Pons (tissue), 1 donor: ENCODE measurements at regions not wholly inside any gene's neighbourhood (a gene's known extent, or its start where the extent isn't known, plus 50 kb on each side); places are given as distances from the start of the nearest gene placed in this dataset.
"Not testable (repeated sequence)": the region's sequence is repeated elsewhere in the genome, so short reads cannot be mapped to it uniquely, and the experiment has no call there.

Experiments
- DNase-seq: peaks from one replicate; pipeline ENCODE4 v3.0.0-alpha.2; 2016; ENCODE audit warnings: low spot score

- DNase-seq, result no peak
These were observed 482.9 kb upstream of the SLC35B3 start for GRCh38 chr6:8918196-8918595.

DNA sequence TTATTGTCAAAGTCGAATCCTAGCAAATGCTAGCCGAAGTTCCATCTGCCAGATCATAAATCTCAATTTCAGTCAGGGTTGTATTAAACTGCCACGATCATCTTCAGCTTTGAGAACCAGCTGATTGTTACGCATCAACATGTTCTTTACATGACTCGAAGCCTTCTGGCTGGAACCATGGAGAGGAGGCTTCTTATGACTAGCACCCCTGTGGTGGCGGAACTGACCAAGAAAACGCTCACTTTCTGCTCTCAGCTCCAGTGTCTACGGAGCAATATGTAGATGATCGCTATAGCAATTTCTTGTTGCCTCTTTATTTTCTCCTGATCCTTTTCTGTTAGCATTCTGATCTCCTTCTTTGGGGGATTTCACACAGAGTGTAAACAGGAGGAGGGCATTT, 479.4 kb upstream of the SLC35B3 start:
- no peak for DNase-seq

DNA sequence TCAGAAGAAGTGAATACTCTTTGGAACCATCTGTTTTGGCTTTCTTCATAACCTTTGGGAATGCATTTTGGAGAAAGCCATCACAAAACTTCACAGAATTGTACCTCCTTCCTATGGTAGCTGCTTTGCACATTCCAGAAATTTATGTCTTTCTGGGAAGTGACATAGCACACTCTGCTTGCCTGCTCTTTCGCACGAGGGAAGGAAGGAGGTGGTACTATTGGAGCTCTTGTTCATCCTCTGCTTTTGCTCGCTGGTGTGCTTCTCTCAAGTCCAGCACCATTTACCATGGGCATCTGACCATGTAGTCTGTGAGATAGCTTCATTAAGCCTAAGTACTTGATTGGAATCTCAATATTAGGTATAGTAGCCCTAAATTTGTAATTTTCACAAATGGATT, 473.3 kb upstream of the SLC35B3 start:
- no peak for DNase-seq

GRCh38 chr6:8906699-8907098, 471.4 kb upstream of the SLC35B3 start:
- DNase-seq, result no peak

DNA sequence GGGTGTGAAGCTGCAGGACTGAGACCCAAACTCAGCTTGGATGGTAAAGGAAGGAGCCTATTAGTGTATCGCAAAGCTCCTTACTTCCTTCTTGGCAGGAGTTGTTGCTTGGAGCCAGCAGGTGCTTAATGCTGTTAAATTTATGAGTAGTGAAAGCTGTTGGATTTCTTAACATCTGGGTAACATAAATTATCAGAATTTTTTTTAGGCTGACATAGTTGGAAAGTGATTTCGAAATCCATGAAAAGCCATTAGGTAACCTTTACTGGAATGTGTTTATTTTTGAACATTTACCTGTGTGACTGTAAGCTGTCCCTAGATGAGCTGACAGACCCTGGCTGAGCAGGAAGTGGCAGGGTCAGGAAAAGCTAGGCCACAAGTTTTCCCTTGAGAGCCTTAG, 470.4 kb upstream of the SLC35B3 start:
- no peak for DNase-seq

DNA sequence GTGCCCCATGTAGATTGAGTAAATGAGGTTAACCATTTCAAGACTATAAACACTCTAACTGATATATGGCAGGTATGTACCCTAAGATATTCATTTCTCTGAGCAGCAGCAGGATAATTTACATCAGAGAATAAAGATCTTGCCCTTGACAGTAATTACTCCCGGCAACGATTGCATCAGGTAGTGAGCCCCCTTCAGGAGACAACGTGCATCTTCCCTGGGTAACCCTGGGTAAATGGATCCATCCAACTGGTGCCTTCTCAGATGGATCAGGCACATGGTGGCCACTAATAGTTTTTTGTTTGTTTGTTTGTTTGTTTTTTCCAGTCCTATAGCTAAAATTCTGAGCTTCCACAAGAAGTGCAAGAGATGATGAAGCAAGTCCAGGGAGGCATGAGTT, 469.4 kb upstream of the SLC35B3 start:
- no peak for DNase-seq

GRCh38 chr6:8900056-8900455, 464.7 kb upstream of the SLC35B3 start:
- no peak for DNase-seq

- no peak for DNase-seq
These were observed 454.2 kb upstream of the SLC35B3 start for GRCh38 chr6:8889514-8889913.

DNA sequence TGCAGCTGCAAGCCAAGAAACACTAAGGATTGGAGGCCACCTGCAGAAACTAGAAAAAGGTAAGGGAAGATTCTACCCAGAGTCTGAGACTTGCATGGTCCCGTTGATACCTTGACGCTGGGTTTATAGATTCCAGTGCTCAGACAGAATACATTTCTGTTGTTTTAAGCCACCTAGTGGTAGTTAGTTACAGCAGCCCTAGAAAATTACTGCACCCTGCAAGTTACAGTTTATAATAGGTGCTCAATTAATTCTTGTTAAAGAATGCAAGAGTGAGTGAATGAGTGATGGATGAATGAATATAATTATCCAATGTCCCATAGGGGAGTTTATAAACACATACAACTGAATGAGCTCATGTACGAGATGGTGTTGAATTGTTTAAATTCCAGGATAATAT, 453.1 kb upstream of the SLC35B3 start:
- peak; percentile 3 for DNase-seq

GRCh38 chr6:8881663-8882062, 446.3 kb upstream of the SLC35B3 start:
- DNase-seq, result no peak

DNA sequence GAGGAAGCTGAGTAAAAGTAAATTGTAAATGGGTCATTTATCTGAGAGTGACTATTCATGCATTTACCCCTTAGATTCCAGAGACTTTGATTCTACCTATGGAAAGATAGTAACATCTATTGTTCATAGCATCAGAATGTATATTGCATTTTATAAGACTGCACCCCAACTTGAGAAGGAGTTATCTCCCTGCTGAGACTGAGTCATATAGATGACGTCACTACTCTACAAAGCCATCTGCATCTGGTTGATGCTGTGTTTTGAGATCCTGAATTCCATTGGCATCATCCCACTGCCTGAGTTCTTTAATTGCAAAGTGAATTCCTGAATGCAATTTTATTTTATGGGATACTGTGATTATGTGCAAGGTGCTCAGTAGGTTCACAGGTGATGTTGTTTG, 444.0 kb upstream of the SLC35B3 start:
- DNase-seq, result no peak

- no peak for DNase-seq
These were observed 440.6 kb upstream of the SLC35B3 start for GRCh38 chr6:8875986-8876385.

GRCh38 chr6:8872589-8872988, 437.2 kb upstream of the SLC35B3 start:
- no peak for DNase-seq

DNA sequence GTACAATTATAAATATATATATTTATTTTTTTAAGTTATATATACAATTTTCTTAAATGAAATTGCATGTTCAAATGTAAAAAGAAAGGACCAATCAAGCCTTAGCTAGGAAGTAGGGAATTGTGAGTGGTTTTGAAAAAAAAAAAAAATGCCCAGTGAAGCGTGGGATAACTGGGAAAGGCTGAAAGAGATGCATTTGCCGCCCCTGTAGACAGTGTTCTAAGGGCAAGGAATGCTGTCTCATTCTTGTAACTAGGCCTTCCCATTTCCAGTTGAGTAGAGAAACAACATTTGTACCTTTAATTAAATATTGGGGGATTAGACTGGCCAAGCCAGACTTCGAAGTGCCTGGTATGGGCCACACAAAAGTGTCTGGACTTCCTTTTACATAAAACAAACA, 430.1 kb upstream of the SLC35B3 start:
- DNase-seq, result no peak

DNA sequence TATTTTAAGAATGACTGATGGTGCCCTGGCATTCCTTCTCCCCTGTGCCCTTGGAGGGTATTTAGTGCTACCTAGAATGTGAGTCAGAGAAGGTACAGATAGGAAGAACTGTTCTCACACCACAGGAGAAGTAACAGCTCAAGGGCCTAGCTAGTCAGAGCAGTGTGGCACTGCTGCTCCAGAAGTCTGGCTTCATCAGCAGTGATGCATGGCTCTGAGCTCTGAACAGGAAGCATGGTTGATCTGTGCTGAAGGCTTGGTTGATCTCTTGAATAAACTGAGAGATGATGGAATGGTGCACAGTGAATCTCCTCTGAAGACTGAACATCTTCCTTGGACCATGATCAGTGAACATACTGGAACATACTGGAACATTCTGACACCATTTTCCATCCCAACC, 425.3 kb upstream of the SLC35B3 start:
- no peak for DNase-seq

DNA sequence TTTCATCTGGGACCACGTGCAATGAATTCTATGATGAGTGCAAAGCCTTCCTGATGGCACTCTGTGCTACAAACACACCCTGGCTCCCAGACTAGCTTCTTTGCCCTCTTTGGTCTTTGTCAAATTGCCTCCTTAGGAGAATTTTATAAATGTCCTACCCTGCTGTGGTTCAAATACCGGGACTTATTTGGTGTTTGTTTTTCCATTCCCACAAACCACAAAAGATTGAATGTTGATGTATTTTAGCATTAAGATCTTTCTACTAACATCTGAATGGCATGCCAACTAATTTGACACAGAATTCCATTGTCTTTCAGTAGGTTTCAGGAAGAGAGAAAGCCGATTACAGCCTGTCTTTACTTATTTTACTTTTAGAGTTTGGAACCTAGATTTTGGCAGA, 424.2 kb upstream of the SLC35B3 start:
- DNase-seq, result no peak

DNA sequence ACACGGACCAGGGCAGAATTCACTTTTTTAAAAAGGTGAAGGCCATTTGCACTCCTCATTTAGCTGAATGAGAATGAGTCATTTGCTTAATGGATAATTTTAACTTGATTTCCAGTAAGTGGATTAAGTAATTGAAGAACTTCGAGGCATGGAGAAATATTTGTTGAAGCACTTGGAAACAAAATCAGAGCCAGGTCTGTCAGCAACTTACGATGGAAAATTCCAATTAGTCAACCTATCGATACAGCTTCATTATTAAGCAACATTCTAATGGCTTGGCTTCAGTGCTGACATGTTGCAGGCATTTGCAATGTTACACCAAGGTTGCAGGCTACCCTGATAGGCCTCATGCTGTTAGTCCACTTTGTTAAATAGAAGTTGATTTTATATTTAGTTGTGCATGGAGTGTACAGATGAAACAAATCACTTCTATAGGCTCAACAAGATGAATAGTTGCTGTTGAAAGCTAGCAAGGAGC, 423.5 kb upstream of the SLC35B3 start:
- no peak for DNase-seq

- no peak for DNase-seq
These were observed 421.8 kb upstream of the SLC35B3 start for GRCh38 chr6:8857160-8857559.

DNA sequence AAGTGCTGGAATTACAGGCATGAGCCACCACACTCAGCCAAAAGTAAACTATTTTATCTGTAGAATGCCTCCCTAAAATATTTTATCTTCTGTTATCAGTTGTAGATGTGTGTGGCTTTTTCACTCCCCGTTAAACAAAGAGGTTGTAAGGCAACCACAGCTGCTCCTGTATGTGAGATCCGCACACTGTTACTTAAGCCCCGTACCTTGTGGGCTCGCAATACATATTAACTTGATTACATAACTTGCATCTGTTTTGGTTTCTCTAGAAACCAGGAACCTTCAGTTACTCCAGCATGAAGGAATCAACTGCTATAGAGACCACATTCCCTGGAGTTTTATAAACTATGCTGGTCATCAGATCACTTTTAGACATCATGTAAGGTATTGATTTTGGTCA, 420.1 kb upstream of the SLC35B3 start:
- no peak for DNase-seq

DNA sequence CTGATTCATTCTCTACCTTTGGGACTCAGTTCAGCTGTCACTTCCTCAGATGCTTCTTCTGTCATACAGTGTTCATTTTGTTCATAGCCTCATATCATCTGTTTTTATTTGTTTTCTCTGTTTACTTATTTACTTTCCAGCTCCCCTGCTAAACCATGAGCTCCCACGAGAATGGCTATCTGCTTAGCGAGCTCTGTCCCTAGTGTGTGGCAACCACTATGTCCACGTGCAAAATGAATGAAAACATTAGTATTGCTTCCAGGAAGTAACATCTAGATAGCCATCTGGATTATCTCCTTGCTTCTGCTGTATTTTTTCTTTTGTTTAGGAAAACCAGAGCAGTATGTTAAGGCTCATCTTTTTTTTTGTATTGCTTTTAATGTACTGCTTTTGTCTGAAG, 417.0 kb upstream of the SLC35B3 start:
- DNase-seq, result no peak

DNA sequence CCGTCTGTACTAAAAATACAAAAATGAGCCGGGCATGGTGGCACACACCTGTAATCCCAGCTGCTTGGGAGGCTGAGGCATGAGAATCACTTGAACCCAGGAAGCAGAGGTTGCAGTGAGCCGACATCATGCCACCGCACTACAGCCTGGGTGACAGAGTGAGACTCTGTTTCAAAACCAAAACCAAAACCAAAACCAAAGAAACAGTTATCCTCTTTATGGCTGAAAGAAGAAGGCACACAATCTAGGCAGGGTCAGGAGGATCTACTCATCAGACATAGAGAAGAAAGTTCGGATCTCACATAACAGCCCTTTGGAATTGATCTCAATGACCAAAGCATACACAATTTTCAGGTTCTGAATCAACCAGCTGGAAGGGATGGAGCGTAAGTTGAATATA, 411.3 kb upstream of the SLC35B3 start:
- DNase-seq, result not testable (repeated sequence)

- DNase-seq, result no peak
These were observed 410.3 kb upstream of the SLC35B3 start for GRCh38 chr6:8845690-8846089.

DNA sequence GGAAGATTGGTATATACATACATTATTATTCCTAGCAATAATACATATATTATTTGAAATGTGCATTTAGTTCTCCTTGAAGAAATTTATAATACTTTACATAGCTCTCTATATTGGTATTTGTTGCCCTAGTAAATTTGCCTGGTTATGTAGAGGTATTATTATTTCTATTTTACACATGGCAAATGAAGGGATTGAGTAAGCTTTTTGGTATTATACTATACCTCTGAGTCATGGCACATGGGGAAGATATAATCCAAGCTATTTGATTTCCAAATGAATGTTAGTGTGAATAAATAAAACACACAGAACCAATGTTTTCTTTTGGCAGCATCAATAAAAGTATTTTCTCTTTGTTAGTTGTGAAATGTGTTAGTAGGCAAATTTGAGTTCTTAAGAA, 409.6 kb upstream of the SLC35B3 start:
- DNase-seq, result no peak

GRCh38 chr6:8839626-8840025, 404.3 kb upstream of the SLC35B3 start:
- DNase-seq, result no peak

DNA sequence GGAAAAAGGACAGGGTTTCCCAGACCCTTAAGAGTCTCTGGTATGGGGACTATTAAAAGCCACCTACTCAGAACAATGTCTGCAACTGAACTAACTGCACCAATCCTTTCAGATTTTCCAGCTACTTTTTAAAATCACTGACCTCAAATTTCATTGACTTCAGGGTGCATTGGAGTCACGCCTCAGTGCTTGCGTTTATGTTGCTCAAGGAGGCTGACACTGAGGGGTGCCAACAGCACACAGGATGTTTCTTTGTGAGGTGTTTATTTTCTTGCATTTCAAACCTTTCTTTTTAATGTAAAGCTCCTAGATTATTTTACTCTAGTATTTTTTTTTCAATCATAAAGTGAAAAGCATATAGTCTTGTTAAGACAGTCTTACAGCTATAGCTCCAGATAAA, 402.0 kb upstream of the SLC35B3 start:
- no peak for DNase-seq
